Right atrium auricular region (tissue), 2 donors: ENCODE measurements at regions not wholly inside any gene's neighbourhood (a gene's known extent, or its start where the extent isn't known, plus 50 kb on each side); places are given as distances from the start of the nearest gene placed in this dataset.

ENCODE experiments used
- DNase-seq: peaks from one replicate; pipeline ENCODE4 v3.0.0-alpha.2; 2019; ENCODE audit warnings: low spot score
- H3K27ac ChIP-seq, 2 donors: fragments of 200-600 bp; sonication (generic); 1 replicate in 1 of 2; 2 replicates in 1 of 2; pipeline ENCODE4 v1.5.1; 2016 to 2019
- H3K27me3 ChIP-seq, 2 donors: fragments of 200-600 bp; sonication (generic); one replicate each; pipeline versions ENCODE4 v1.5.1 to v1.6.0; 2017 to 2019
- H3K36me3 ChIP-seq: fragments of 200-600 bp; sonication (generic); one replicate; pipeline ENCODE4 v1.5.1; 2016
- H3K4me1 ChIP-seq, 2 donors: fragments of 200-600 bp; sonication (generic); one replicate each; pipeline versions ENCODE4 v1.5.1 to v1.6.0; 2017 to 2019
- H3K4me3 ChIP-seq, 2 donors: fragments of 200-600 bp; sonication (generic); 1 replicate in 1 of 2; 2 replicates in 1 of 2; pipeline ENCODE4 v1.5.1; 2017 to 2019; ENCODE audit warnings: mild to moderate bottlenecking in 1 of 2, moderate library complexity in 1 of 2
- H3K9me3 ChIP-seq, 2 donors: fragments of 200-600 bp; sonication (generic); one replicate each; pipeline ENCODE4 v1.5.1; 2019
- TF ChIP-seq, protein P1 (sequence below), 2 donors: fragments of 200-600 bp; sonication (generic); IDR thresholded peaks; one replicate each; pipeline ENCODE4 v1.5.1; 2019; ENCODE audit warnings: antibody characterized with exemption in 2 of 2

DNA sequence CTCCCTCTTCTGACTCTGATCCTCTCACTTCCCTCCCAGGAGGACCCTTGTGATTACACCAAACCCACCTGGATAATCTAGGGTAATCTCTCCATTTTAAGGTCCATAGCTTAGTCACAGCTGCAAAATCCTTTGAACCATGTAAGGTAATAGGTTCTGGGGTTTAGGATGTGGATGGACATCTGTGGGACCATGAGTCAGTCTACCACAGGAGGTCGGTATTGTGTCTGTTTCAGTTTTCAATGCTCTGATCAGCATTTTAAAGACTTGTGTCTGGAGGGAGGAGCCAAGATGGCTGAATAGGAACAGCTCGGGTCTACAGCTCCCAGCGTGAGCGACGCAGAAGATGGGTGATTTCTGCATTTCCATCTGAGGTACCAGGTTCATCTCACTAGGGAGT is 112.6 kb downstream of the CAVIN4 start:
- no peak for DNase-seq
- Histone ChIP-seq H3K9me3 (no peaks in the 10 kb centered on the region), H3K4me1 (no peaks in the 10 kb centered on the region), H3K36me3 (no peaks in the 10 kb centered on the region), H3K27ac (no peak overlapping the region), H3K4me3 (no peak overlapping the region), H3K27me3 (no peaks in the 10 kb centered on the region)
- TF ChIP-seq, protein P1, sequence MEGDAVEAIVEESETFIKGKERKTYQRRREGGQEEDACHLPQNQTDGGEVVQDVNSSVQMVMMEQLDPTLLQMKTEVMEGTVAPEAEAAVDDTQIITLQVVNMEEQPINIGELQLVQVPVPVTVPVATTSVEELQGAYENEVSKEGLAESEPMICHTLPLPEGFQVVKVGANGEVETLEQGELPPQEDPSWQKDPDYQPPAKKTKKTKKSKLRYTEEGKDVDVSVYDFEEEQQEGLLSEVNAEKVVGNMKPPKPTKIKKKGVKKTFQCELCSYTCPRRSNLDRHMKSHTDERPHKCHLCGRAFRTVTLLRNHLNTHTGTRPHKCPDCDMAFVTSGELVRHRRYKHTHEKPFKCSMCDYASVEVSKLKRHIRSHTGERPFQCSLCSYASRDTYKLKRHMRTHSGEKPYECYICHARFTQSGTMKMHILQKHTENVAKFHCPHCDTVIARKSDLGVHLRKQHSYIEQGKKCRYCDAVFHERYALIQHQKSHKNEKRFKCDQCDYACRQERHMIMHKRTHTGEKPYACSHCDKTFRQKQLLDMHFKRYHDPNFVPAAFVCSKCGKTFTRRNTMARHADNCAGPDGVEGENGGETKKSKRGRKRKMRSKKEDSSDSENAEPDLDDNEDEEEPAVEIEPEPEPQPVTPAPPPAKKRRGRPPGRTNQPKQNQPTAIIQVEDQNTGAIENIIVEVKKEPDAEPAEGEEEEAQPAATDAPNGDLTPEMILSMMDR (IDR thresholded peaks at IDR 0.05), result no peak

DNA sequence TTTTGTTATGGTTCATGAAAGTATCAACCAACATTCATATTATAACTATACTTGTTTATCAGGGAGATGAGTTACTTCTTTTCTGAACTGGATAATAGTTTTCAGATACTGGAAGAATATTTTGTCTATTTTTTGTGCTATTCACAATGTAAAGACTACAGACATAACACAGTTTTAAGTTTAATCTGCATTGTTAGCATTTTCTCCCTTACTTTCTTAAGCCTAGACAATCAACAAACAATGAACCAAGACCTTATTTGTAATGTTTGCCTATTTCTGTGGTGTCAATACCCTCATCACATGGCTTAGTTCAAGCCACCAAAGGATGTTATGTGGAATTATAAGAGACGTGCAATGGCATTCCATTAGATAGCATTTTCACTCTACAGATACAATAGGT is 119.5 kb downstream of the CAVIN4 start:
- no peak overlapping the region for H3K4me3 ChIP-seq
- no peaks in the 10 kb centered on the region for H3K36me3 ChIP-seq
- H3K9me3 ChIP-seq, result no peaks in the 10 kb centered on the region
- TF ChIP-seq, protein P1 (IDR thresholded peaks at IDR 0.05), result no peak
- no peak for DNase-seq
- H3K27me3 ChIP-seq, result no peaks in the 10 kb centered on the region
- H3K27ac ChIP-seq, result no peak overlapping the region
- no peaks in the 10 kb centered on the region for H3K4me1 ChIP-seq

DNA sequence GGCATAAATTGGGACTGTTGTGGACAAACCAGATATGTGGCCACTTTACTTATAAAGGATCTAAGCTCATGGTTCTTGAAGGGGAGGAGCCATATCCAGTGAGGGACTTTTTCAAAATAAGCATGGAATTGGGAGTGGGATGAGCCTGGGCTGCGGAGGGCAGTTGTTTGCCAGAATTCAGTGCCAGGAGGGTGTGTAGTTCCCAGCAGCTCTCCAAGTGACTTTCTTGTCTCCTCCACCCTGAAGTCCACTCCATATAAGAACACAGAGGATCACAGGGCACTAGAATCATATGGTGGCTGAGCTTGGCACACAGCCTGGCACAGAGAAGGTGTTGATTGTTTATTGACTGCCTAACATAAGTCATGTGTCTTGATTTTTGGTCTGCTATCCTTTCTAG is 121.1 kb downstream of the CAVIN4 start:
- no peaks in the 10 kb centered on the region for H3K4me1 ChIP-seq
- no peak overlapping the region for H3K27ac ChIP-seq
- H3K9me3 ChIP-seq, result no peaks in the 10 kb centered on the region
- no peaks in the 10 kb centered on the region for H3K27me3 ChIP-seq
- TF ChIP-seq, protein P1 (IDR thresholded peaks at IDR 0.05), result no peak
- H3K36me3 ChIP-seq, result no peaks in the 10 kb centered on the region
- H3K4me3 ChIP-seq, result no peak overlapping the region
- no peak for DNase-seq

DNA sequence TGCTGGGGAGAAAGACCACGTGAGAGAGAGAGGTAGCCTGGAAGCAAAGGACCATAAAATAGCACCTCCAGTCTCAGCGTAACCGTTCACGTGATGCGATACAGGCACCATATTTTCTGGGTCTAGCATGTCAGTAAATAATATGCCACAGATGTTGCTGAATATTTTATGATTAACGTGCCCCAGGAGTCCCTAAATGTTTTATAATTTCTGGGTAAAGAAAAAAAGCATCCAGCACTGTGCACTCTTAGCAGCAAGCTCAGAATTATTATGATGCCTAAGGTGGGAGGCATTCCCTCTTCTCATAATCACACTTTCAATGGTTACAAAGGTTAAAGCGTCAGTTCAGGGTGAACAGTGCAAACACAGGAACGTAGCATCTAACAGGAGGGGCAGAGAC is 121.8 kb downstream of the CAVIN4 start:
- H3K4me3 ChIP-seq, result no peak overlapping the region
- TF ChIP-seq, protein P1 (IDR thresholded peaks at IDR 0.05), result no peak
- H3K4me1 ChIP-seq, result no peaks in the 10 kb centered on the region

DNA sequence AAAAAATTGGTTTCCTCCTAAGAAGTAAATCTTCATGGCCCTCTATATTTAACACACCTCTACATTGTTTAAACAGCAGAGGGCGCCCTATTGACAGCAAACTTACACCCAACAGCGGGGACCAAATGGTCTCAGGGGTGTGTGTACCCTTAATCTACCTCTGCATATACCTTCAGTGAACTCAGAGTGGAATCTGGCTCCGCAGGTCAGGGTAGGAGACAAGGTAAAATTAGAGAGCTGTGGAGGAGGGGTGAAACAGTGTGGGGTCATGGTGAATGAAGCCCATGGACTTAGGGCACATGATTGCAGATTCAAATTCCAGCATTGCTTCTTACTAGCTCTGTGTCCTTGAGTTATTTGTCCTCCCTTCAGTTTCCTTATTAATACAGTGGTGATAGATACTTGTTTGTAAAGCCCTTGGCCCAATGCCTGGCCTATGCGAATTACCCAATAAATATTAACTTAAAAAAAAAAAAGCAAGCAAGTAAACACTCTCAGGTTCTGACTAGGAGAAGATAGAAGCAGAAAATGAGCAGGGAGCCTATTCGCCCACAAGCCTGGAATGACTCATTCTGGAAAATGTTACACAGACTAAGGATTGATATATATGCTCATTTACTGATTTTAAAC is 122.9 kb downstream of the CAVIN4 start:
- Histone ChIP-seq H3K4me1 (no peaks in the 10 kb centered on the region), H3K4me3 (no peak overlapping the region), H3K27me3 (no peaks in the 10 kb centered on the region), H3K27ac (no peak overlapping the region), H3K36me3 (no peaks in the 10 kb centered on the region), H3K9me3 (no peaks in the 10 kb centered on the region)
- no peak for DNase-seq
- TF ChIP-seq, protein P1 (IDR thresholded peaks at IDR 0.05), result peak in 1 of 2 donors; percentile 43

More for the DNA sequence above, 121.8 kb downstream of the CAVIN4 start:
- H3K27me3 ChIP-seq, result no peaks in the 10 kb centered on the region
- DNase-seq, result no peak
- no peak overlapping the region for H3K27ac ChIP-seq
- no peaks in the 10 kb centered on the region for H3K36me3 ChIP-seq
- no peaks in the 10 kb centered on the region for H3K9me3 ChIP-seq
